Neural progenitor cell (in vitro differentiated cells): ENCODE measurements at regions not wholly inside any gene's neighbourhood (a gene's known extent, or its start where the extent isn't known, plus 50 kb on each side); places are given as distances from the start of the nearest gene placed in this dataset.

Experiments
- DNase-seq: peaks from one replicate; pipeline ENCODE4 v3.0.0-alpha.2; 2016; ENCODE audit warnings: low spot score
- H2AFZ ChIP-seq: fragments of 200-600 bp; sonication (generic); replicated peaks from 2 replicates; pipeline ENCODE4 v1.6.1; 2016; ENCODE audit warnings: antibody characterized with exemption
- H3F3A ChIP-seq: fragments of 200-600 bp; sonication (generic); 2 replicates; pipeline ENCODE4 v1.6.1; 2016; ENCODE audit warnings: antibody characterized with exemption, low read depth
- H3K27ac ChIP-seq: fragments of 200-600 bp; sonication (generic); 2 replicates; pipeline ENCODE4 v1.5.1; 2016; ENCODE audit warnings: mild to moderate bottlenecking
- H3K27me3 ChIP-seq: fragments of 200-600 bp; sonication (generic); 2 replicates; pipeline ENCODE4 v1.6.1; 2016; ENCODE audit warnings: mild to moderate bottlenecking, moderate library complexity
- H3K36me3 ChIP-seq: fragments of 200-600 bp; sonication (generic); 2 replicates; pipeline ENCODE4 v1.5.1; 2016
- H3K4me1 ChIP-seq: fragments of 200-600 bp; sonication (generic); 2 replicates; pipeline ENCODE4 v1.6.1; 2016; ENCODE audit warnings: mixed run types
- H3K4me2 ChIP-seq: fragments of 200-600 bp; sonication (generic); 2 replicates; pipeline ENCODE4 v1.6.1; 2016
- H3K4me3 ChIP-seq: fragments of 200-600 bp; sonication (generic); 2 replicates; pipeline ENCODE4 v1.5.1; 2016
- H3K79me2 ChIP-seq: fragments of 200-600 bp; sonication (generic); 2 replicates; pipeline ENCODE4 v1.6.1; 2016; ENCODE audit warnings: low read depth
- H3K9ac ChIP-seq: fragments of 200-600 bp; sonication (generic); 2 replicates; pipeline ENCODE4 v1.6.1; 2016
- H3K9me3 ChIP-seq: fragments of 200-600 bp; sonication (generic); 2 replicates; pipeline ENCODE4 v1.5.1; 2016; ENCODE audit warnings: low read depth
- H4K20me1 ChIP-seq: fragments of 200-600 bp; sonication (generic); 2 replicates; pipeline ENCODE4 v1.6.1; 2016; ENCODE audit warnings: low read depth
- H3K27ac Mint-ChIP-seq: 3 replicates; pipeline ENCODE4 v1.8.0; 2021; ENCODE audit warnings: mixed read lengths
- H3K27me3 Mint-ChIP-seq: 2 replicates; pipeline ENCODE4 v1.8.0; 2022; ENCODE audit warnings: low read depth, mild to moderate bottlenecking, inconsistent platforms, moderate library complexity, mixed read lengths; ENCODE audit not compliant: insufficient read depth
- H3K36me3 Mint-ChIP-seq: 3 replicates; pipeline ENCODE4 v1.8.0; 2021; ENCODE audit warnings: mixed read lengths
- H3K4me1 Mint-ChIP-seq: 3 replicates; pipeline ENCODE4 v1.8.0; 2021; ENCODE audit warnings: mixed read lengths
- H3K4me3 Mint-ChIP-seq: 3 replicates; pipeline ENCODE4 v1.8.0; 2021; ENCODE audit warnings: mild to moderate bottlenecking, moderate library complexity, mixed read lengths
- H3K9me3 Mint-ChIP-seq: 3 replicates; pipeline ENCODE4 v1.8.0; 2020; ENCODE audit warnings: mixed read lengths
- CTCF ChIP-seq: fragments of 200-600 bp; sonication (generic); IDR thresholded peaks from 2 replicates; pipeline ENCODE4 v1.5.1; 2017; ENCODE audit warnings: antibody characterized with exemption, mild to moderate bottlenecking
- EZH2 ChIP-seq: fragments of 200-600 bp; sonication (generic); IDR thresholded peaks from 2 replicates; pipeline ENCODE4 v1.6.1; 2017; ENCODE audit warnings: antibody characterized with exemption, mild to moderate bottlenecking, moderate library complexity
- EZH2phosphoT487 ChIP-seq: fragments of 200-600 bp; sonication (generic); IDR thresholded peaks from 2 replicates; pipeline ENCODE4 v1.6.1; 2017; ENCODE audit warnings: antibody characterized with exemption

GRCh38 chr4:158053086-158053485 lies 119.7 kb downstream of the GASK1B start:
- H3K9ac ChIP-seq, result no peak overlapping the region
- TF ChIP-seq CTCF (no peak), EZH2phosphoT487 (no peak), EZH2 (no peak)
- no peaks in the 10 kb centered on the region for H3K27me3 ChIP-seq
- no peak overlapping the region for H3K4me3 ChIP-seq
- Mint-ChIP-seq H3K27me3 (no peaks in the 10 kb centered on the region), H3K9me3 (no peaks in the 10 kb centered on the region), H3K4me1 (no peaks in the 10 kb centered on the region), H3K27ac (no peak overlapping the region), H3K4me3 (no peak overlapping the region), H3K36me3 (no peaks in the 10 kb centered on the region)
- H4K20me1 ChIP-seq, result no peaks in the 10 kb centered on the region
- H2AFZ ChIP-seq, result no peak overlapping the region
- no peaks in the 10 kb centered on the region for H3K9me3 ChIP-seq
- no peak for DNase-seq
- no peak overlapping the region for H3K27ac ChIP-seq
- no peaks in the 10 kb centered on the region for H3K36me3 ChIP-seq
- H3F3A ChIP-seq, result no peaks in the 10 kb centered on the region
- H3K79me2 ChIP-seq, result no peaks in the 10 kb centered on the region
- no peak overlapping the region for H3K4me2 ChIP-seq
- H3K4me1 ChIP-seq, result no peaks in the 10 kb centered on the region

GRCh38 chr4:158051401-158052235 lies 121.2 kb downstream of the GASK1B start:
- H3K9me3 Mint-ChIP-seq, result no peaks in the 10 kb centered on the region
- H3K27ac ChIP-seq, result no peak overlapping the region
- no peak for TF ChIP-seq EZH2phosphoT487
- H2AFZ ChIP-seq, result no peak overlapping the region
- H3K4me1 ChIP-seq, result no peaks in the 10 kb centered on the region
- DNase-seq, result no peak
- H3K27me3 Mint-ChIP-seq, result no peaks in the 10 kb centered on the region
- H3K79me2 ChIP-seq, result no peaks in the 10 kb centered on the region
- H3K4me3 ChIP-seq, result no peak overlapping the region
- no peaks in the 10 kb centered on the region for H3K36me3 Mint-ChIP-seq
- no peaks in the 10 kb centered on the region for H3K4me1 Mint-ChIP-seq
- no peak overlapping the region for H3K27ac Mint-ChIP-seq
- no peaks in the 10 kb centered on the region for H3K9me3 ChIP-seq
- no peaks in the 10 kb centered on the region for H3K36me3 ChIP-seq
- no peaks in the 10 kb centered on the region for H3F3A ChIP-seq
- no peak overlapping the region for H3K4me2 ChIP-seq
- H3K27me3 ChIP-seq, result no peaks in the 10 kb centered on the region
- no peak overlapping the region for H3K9ac ChIP-seq
- no peaks in the 10 kb centered on the region for H4K20me1 ChIP-seq
- no peak overlapping the region for H3K4me3 Mint-ChIP-seq

- H3K79me2 ChIP-seq, result no peaks in the 10 kb centered on the region
- Mint-ChIP-seq H3K36me3 (no peaks in the 10 kb centered on the region), H3K9me3 (no peaks in the 10 kb centered on the region), H3K4me3 (no peak overlapping the region), H3K27me3 (no peaks in the 10 kb centered on the region), H3K4me1 (no peaks in the 10 kb centered on the region), H3K27ac (no peak overlapping the region)
- no peaks in the 10 kb centered on the region for H3F3A ChIP-seq
- no peaks in the 10 kb centered on the region for H3K27me3 ChIP-seq
- H4K20me1 ChIP-seq, result no peaks in the 10 kb centered on the region
- no peak for DNase-seq
- H3K4me3 ChIP-seq, result no peak overlapping the region
- no peak overlapping the region for H3K4me2 ChIP-seq
- no peaks in the 10 kb centered on the region for H3K36me3 ChIP-seq
- no peak for TF ChIP-seq EZH2
- H3K4me1 ChIP-seq, result no peaks in the 10 kb centered on the region
- no peak overlapping the region for H3K27ac ChIP-seq
- H2AFZ ChIP-seq, result no peak overlapping the region
- H3K9ac ChIP-seq, result no peak overlapping the region
- H3K9me3 ChIP-seq, result no peaks in the 10 kb centered on the region
Measured at GRCh38 chr4:158050942-158051341, 121.9 kb downstream of the GASK1B start.

- DNase-seq, result no peak
- no peaks in the 10 kb centered on the region for H3K36me3 Mint-ChIP-seq
- H3K9me3 Mint-ChIP-seq, result peaks cover 5% of the 10 kb centered on the region
Measured at GRCh38 chr4:158046345-158046744, 126.5 kb downstream of the GASK1B start.

More at GRCh38 chr4:158046345-158046744, 126.5 kb downstream of the GASK1B start:
- Histone ChIP-seq H4K20me1 (no peaks in the 10 kb centered on the region), H3K9ac (no peak overlapping the region), H2AFZ (no peak overlapping the region), H3K79me2 (no peaks in the 10 kb centered on the region), H3K27me3 (no peaks in the 10 kb centered on the region), H3K4me3 (no peak overlapping the region), H3K36me3 (no peaks in the 10 kb centered on the region), H3K4me1 (no peaks in the 10 kb centered on the region), H3K4me2 (no peak overlapping the region), H3K27ac (no peak overlapping the region), H3K9me3 (no peaks in the 10 kb centered on the region), H3F3A (no peaks in the 10 kb centered on the region)
- Mint-ChIP-seq H3K4me3 (no peak overlapping the region), H3K27me3 (peaks cover 2% of the 10 kb centered on the region), H3K27ac (no peak overlapping the region), H3K4me1 (no peaks in the 10 kb centered on the region)
- TF ChIP-seq EZH2phosphoT487 (no peak), EZH2 (no peak), CTCF (no peak)
